AG20443 (cell line): ENCODE measurements at regions not wholly inside any gene's neighbourhood (a gene's known extent, or its start where the extent isn't known, plus 50 kb on each side); places are given as distances from the start of the nearest gene placed in this dataset.
"Not testable (repeated sequence)": the region's sequence is repeated elsewhere in the genome, so short reads cannot be mapped to it uniquely, and the experiment has no call there.

Experiments
- DNase-seq: peaks from one replicate; pipeline ENCODE4 v3.0.0; 2012; ENCODE audit warnings: low spot score, mixed read lengths

DNA sequence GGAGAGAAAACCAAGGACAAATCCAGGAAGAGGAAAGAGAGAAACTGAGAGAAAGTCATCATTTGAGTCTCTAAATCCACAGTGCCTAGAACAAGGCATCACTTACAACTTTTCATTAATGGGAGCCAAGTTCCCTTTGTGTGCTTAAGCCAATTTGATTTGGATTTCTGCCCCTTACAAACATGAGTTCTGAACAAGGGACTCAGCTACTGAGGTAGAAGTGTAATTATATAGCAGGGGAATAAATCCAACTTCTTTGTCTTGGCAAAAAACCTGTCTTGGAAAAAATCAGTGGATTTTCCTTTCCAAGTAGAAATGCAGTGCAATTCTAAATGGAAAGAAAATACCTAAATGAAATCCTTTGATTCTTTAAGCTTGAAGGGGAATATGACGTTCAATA is 307.2 kb upstream of the CNTN3 start:
- no peak for DNase-seq

DNA sequence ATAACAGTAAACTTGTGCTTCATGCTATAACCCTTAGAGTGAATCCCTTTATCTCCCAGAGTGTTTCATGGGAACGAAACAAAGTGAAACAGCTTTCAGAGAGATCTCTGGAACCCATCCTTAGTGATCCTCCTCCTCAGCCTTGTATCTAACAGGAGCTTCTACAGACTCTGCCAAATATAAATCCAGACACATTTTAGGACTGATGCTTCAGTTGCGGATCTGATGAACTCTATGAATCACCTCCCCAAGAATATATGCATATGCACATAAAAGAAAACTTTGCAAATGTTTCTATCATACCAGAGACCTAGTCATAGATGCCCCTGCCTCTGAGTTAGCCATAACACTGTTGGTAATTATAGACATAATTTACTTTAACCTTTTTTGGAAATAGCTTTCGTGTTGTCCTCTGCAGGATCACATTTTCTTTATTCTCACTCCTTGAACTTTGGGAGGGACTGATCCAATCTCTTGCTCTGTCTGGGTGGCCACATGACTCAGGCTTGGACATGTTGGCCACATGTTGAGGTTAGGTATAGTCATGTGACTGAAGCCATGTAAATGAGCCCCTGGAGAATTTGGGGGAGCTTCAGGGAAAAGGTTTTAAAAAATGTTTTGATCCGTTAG is 306.4 kb upstream of the CNTN3 start:
- DNase-seq: no peak

DNA sequence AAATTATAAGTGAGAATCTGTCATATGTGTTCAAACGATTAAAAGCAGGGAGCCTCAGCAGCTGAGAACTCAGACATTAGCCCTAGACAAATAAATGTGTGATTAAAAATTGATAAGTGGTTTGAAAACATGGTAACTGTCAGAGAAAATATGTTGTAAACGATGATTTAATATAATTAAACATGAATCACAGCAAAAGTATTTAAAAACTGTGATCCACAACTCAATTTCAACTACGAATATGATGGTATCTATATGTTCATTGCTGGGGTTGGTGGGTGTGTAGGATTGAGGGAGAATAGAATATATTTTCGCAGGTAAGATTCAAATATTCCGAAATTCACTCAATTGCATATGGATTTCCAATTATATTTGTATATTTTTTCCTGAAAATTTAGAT is 302.2 kb upstream of the CNTN3 start:
- no peak for DNase-seq

DNA sequence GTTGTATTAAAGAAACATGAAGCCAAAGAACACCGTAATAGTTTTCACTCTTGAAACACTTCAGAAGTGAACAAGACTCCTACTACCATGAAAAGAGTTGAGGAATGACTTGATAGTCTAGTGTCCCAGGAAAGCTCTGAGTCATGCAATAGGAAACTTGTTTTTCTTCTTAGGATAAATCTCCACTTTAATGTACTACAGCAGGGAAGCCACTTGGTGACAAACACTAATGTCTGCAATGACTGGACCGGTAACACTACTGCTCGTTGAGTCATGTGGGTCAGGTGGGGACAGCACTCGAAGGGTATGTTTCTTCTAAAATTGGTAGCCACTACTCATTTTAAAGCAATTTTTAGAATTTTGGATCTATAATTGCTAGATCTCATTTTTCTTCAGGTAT is 291.7 kb upstream of the CNTN3 start:
- no peak for DNase-seq

DNA sequence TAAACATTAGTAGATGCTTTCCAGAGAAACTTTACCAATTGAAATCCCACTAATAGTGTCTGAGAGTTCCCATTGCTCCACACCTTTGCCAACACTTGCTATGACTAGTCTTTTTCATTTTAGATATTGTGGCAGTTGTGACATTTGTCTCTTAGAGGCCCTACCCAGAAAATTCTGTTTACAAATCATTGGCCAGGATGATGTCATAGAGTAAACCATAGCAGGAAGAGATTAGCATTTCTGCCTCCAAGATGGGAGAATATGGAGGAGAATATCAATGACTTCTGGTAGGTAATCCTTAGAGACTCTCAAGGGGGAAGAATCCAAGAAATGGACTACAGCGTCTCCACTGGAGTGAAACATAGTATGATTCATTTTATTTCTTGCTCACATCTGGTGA is 291.0 kb upstream of the CNTN3 start:
- DNase-seq: no peak

DNA sequence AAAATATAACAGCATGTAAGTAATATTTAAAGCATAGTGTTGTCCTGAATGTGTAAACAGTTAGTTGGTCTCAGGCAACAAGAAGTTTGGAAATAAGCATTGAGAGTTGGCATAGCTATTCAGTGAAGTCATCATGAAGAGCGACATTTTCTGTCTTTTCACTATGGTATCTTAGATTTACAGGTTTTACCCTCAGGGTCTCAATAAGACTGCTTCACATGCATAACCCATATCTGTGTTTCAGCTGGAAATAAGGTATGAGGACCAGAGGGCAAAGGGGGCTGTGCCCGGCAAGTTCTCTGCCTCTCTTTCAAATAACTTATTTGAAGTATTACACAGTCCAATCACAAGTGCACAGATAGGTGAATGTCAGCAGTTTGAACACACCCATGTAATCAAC is 290.2 kb upstream of the CNTN3 start:
- DNase-seq: no peak

DNA sequence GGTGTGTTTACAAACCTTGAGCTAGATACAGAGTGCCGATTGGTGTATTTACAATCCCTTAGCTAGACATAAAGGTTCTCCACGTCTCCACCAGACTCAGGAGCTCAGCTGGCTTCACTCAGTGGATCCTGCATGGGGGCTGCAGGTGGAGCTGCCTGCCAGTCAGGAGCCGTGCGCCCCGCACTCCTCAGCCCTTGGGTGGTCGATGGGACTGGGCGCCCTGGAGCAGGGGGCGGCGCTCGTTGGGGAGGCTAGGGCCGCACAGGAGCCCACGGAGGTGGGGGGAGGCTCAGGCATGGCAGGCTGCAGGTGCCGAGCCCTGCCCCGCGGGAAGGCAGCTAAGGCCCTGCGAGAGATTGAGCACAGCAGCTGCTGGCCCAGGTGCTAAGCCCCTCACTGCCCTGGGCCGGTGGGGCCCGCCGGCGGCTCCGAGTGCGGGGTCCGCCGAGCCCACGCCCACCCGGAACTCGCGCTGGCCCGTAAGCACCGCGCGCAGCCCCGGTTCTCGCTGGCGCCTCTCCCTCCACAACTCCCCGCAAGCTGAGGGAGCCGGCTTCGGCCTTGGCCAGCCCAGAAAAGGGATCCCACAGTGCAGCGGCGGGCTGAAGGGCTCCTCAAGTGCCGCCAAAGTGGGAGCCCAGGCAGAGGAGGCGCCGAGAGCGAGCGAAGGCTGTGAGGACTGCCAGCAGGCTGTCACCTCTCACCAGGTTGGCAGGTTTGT is 285.5 kb upstream of the CNTN3 start:
- DNase-seq: not testable (repeated sequence)

DNA sequence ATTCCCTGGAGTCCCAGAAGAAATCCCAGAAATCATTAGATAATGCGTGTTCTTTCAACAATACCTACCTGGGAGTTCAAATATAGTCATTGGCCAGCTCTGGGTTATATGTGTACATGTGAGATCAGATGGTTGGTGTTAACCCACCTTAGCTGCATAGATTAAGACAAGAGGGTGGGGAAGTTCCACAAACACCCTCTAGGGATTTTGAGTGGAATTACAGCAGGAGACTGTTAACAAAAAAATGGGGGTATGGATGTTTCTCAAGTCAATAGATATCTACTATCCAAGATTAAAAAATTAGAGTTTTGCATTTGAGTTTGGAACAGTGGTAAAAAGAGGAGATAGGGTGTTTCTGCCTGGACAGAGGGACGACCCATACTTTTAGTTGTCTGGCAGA is 282.5 kb upstream of the CNTN3 start:
- peak; percentile 12 for DNase-seq

DNA sequence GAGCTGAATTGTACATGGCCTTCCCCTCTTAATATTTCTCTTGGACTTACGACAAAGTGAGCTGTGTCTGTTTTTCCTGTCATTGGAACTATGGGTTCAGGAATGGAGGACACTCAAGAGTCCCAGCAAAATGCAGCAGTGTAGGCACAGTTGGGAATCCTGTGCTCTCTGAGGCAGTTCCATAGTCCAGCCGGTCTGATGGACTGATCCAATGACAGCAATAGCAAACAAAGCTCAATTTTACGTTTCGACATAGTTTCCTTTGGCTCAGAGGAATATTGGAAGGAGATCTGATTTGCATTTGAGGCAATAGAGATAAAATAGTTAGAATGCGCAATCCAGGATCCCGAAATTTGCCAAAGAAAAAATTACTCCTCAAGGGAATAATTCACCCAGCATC is 276.9 kb upstream of the CNTN3 start:
- no peak for DNase-seq

DNA sequence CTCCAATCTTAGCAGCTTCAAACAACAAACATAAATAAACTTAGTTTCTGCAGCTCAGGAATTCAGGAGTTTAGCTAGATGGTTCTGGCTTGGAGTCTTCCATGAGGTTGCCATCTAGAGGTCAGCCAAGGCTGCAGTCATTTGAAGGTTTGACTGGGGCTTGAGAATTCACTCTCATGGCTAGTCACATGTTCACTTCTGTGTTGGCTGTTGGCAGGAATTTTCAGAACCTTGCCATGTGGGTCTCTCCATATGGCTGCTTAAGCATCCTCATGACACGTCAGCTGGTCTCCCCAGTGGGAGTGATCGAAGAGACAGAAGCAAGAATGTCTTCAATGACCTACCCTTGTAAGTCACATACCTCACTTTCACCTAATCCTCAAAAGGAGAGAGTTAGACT is 269.2 kb upstream of the CNTN3 start:
- peak; percentile 55 for DNase-seq

DNA sequence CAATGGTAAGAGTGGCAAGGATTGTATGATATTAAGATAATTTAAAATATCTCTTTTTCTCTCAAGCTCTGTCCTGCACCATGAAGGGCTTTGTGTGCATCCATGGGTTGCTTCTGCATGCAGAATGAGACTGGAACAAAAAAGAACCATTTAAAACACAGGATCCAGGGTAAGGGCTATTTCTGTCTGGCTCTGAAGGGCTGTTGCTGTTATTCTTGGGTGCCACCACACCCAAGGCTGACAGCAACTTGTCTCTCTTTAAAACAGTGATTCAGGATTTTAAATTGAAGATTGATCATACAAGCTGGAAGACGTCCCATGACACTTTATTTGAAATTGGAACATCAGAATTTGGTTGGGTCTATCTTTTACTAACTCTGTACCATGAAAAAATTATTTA is 268.8 kb upstream of the CNTN3 start:
- DNase-seq: no peak

DNA sequence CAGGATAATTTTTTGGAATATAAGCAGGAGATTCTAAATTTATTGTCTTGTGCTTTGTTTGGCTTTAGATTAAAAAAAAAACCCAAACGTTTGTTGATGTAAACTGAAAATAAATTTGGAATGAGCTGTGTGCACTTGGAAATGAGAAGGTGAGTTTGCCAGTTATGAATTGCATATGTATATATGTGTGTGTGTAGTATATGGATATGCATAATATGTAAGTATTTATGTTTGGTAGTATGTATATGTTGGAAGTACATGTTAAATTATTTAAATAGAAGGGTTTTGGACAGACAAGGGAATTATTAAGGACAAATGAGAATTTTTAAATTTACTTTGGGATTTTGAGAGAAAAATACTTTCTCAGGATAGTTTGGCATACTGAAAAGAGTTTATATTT is 265.8 kb upstream of the CNTN3 start:
- DNase-seq: no peak

DNA sequence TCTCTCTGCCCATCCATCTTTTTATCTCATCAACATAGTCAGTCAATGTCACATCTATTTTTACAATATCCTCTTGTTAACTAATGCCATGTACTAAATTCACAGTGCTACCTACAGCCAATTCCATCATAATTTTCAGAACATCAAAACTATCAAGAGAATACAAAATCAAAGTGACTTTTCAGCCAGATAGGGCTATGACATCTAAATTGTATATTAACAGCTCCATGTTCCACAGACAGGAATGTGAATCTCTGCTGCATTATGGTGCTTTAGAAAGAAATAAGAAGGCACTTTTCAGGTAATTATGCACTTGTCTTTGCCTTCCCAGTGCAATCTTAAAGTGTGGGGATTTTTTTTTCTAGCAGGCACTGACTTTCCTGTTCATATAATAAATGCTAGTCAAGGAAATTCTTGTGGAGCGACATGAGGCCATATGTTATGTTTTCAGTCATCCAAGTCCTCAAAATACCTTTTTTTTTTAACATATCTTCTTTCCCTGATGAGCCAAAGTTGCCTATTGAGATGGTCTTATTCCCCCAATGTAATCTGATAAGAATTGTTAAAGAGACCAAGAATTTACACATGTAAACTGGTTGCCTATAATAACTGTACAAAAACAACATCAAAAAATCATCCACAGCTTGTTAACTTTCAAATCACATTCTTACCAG is 252.0 kb upstream of the CNTN3 start:
- DNase-seq: no peak

DNA sequence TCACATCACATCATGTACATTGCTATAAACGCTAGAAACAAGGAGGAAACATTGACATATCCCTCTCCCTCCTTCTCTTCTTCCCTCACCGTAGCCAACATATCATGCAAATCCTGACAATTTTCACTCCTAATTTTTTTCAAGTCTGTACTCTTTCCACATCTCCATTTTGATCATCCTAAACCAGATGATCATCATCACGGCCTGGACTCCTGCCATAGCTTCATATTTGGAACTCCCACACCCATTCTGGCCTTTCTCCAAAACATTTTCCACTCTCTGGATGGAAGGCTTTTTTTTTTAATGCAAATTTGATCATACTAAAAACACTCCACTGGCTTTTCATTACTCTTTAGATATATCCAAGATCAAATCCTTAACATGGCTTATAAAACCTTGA is 248.0 kb upstream of the CNTN3 start:
- no peak for DNase-seq

DNA sequence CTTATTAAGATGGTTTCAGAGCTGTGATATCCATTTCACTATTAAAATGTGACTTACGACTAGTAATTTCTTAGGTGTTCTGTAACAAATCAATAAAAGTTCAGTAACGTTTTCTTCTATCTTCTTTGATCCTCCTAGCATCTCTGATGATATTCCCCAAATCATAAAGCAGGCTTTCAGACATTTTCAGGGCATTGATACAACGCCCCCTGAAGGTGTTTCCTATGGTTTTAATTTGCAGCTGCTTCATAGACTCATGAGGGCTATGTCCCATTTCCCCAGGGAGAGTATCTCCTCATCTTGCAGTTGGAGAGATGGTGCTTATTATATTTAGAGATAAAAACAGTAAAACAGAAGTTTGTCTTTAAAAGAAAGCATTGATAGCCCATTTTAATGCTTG is 246.8 kb upstream of the CNTN3 start:
- no peak for DNase-seq

DNA sequence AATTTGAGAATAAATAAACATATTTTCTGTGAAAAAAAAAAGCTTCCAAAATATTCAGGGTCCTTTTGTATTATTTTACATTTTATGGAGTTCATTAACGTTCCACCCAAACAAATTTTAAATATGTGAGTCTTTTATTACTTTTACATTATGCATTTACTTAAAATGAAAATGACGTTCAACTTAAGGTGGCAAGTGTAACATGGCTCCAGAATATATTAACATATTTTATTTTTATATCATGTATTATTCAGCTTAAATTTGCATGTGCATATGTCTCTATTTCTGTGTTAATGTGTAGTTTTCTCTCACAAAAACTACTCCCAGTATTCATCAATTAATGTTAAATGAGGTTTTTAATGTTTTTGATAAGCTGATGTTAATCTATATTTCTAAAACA is 243.6 kb upstream of the CNTN3 start:
- DNase-seq: no peak

DNA sequence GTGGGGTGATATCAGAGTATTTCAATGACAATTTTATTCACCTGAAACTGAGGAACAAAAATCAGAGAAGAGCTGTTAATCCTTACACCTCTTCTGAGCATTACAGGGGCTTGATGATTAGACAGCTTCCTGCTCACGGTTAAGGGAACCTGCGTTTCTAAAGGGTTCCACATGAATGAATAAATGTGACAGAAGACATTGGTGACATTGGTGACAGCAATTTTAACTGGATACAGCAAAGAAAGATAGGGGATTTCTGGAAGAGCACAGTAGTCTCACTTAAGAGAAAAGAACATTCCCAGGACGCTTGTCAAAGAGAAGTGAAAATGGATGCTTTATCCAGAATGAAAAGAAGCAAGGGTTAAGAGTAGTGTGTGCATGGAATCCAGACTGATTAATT is 235.9 kb upstream of the CNTN3 start:
- no peak for DNase-seq

DNA sequence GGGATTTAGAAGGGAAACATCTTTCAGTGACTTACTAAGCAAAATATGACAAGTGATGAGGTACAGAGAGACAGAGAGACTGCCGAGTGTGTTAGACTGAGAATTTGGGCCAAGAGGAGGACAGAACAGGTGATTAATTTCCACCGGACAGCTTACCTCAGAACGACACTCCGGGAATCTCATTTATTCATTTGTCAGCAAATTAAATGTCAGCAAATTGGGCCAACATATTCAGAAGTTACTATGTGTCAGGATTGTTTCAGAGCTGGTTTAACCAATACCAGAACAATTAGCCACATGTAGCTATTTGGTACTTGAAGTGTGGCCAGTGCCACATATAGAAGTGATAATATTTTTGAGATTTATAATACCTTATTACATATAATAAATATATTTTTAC is 232.6 kb upstream of the CNTN3 start:
- DNase-seq: no peak

DNA sequence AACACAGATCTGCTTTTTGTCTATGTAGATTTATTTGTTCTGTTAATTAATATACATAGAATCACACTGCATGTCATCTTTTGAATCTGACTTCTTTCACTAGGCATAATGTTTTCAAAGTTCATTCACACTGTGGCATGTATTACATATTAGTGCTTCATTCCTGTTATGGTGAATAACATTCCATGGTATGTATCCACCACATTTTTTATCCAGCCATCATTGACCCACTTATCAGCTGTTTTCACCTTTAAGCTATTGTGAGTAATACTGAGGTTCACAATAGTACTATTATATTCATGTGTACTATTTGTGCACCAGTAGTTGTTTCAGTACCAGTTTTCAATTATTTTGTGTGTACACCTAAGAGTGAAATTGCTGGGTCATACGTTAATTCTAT is 230.6 kb upstream of the CNTN3 start:
- no peak for DNase-seq

DNA sequence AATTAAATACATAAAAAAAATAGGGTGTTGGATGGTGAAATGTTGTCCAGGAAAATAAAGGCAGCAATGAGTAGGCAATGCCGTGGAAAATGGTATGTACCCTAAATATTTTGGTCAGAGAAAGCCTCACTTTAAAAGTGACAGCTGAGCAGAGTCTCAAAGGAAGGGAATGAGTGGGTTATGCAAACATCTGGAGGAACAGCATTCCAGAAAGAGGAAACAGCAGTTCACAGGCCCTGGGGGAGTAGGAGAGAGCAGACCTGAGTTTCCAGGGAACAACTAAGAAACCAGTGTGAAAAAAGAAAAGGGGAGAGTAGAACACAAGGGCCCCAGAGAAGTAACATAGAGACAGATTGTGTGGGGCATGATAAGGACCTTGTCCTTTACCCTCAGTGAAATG is 230.0 kb upstream of the CNTN3 start:
- no peak for DNase-seq

DNA sequence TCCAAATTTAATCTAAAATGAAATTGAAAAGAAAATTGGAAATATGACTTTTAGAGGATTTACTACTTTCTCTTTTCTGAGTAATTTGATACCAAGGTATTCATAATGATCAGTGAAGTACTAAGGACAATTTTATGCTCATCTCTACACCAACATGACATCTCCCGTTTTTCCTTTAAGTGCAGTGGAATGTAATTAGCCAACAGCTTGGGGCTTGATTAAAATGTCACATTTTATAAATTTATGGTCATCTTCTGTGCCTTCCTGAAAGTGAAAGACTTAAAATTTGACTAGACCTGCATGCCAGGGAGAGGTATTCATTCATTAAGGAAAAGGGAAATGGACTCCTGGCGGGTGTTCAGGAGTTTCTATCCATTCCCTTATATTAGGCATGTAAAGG is 228.2 kb upstream of the CNTN3 start:
- DNase-seq: no peak

DNA sequence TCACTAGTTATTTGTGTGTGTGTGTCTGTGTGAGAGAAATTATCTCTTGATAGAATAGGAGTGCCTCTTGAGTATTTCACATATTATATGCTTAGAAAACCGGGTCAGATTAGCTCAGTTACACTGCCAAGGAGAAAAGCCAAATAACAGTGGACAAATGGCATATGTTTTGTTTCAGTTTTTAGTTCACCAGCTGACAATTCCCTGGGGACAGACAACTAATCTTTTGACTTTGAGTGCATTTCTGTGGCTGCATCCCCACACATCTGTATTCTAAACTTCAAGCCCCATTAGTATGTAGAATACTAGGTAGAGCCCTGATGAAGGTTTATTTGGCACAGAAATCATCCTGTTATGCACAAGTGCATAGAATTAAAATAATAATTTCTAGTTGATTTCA is 227.7 kb upstream of the CNTN3 start:
- DNase-seq: no peak

DNA sequence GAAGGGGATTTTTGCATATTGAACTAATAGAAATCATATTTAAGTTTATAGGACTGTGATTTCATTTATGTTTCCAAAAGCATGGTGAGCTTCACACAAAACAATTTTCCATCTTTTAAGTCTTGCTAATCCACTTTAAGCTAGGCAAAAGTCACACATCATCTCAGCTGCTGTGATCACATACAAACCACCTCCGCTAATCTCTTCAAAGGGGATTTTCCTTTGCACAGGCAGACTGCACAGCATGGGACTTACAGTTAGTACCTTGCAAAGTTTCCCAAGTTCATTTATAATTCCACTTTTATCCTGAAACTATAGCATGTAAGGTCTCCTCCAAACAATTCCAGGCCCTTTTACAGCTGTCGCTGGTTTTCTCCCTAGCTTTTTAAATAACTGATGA is 225.1 kb upstream of the CNTN3 start:
- DNase-seq: no peak

DNA sequence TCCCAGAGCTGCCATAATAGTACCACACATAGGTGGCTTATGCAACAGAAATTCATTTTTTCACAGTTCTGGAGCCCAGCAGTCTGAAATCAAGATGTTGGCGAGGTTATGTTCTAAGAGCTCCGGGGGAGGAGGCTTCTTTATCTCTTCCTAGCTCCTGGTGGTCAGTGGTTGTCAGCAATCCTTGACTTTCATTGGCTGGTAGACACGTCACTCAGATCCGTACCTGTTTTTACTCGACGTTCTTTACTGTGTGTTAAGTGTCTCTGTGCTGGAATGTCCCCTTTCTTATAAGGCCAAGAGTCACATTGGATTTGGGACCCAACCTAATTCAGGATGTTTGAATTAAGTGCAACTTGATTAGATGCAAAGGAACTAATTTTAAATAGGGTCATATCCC is 218.5 kb upstream of the CNTN3 start:
- no peak for DNase-seq
